ENCODE measurements at regions not wholly inside any gene's neighbourhood (a gene's known extent, or its start where the extent isn't known, plus 50 kb on each side); places are given as distances from the start of the nearest gene placed in this dataset.
"Not testable (repeated sequence)": the region's sequence is repeated elsewhere in the genome, so short reads cannot be mapped to it uniquely, and the experiment has no call there.

DNA sequence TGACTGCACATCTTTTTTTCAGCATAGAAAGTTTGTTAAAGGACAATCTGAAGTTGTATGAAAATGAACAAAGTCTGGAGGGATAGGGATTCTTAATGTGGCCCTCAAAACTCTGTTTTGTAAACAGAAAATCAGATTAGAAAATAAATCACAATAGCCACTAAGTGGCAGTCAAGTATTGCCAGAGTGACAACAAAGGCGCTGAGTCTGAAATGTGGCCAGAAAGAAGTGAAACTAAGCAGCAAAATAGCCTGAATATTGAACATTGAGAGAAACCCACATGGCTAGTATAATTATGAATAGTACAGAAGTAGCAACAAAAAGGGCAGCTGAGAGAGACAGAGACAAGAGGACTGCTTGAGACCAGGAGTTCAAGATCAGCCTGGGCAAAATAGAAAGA is 81.1 kb upstream of the CT45A1 start:
- peak; percentile 99 for FAIRE-seq

DNA sequence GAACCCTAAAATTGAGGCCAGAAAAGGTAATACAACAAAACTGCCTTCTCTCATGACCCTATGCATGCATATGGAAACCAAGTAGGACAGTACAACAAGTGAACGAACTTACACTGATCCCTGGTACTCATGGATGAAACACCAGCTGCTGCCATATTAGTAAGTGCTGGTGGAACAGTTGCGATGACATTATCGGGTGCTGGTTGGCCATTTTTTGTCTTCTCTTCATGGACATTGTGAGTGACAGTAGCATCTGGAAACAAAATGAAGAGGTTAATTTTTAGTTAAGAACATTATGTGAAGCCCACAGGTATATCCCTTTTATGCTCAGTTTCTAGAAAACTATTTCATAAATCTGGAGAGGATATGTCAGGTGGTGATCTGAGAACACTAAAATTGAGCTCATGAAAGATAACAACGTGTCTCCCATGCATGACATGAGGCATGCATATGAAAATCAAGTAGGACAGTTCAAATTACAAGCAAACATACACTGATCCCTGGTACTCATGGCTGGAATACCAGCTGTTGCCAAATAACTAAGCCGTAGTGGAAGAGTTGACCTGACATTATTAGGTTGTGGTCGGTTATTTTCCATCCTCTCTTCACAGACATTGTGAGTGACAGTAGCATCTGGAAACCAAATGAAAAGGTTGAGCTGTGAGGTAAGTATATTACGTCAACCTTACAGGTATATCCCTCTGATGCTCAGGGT is 74.2 kb upstream of the CT45A1 start:
- FAIRE-seq = no peak

DNA sequence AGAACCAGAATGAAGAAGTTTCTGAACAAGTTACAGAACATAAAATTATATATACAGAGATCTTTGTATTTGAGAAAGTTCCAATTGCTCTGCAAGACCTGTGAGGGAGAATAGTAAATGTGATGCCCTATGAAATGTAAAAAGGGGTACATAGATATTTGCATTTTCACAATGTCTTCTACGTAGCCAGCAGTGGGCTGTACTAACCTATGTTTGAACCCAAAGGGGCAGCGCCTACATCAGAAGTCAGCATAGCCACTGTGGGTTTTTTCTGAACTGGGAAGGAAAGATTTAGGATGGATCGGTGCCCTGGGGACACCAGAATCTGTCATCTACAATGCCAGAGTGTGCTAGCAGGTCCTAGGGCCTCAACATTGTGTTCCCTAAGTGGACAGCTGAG is 69.5 kb upstream of the CT45A1 start:
- no peak for FAIRE-seq

DNA sequence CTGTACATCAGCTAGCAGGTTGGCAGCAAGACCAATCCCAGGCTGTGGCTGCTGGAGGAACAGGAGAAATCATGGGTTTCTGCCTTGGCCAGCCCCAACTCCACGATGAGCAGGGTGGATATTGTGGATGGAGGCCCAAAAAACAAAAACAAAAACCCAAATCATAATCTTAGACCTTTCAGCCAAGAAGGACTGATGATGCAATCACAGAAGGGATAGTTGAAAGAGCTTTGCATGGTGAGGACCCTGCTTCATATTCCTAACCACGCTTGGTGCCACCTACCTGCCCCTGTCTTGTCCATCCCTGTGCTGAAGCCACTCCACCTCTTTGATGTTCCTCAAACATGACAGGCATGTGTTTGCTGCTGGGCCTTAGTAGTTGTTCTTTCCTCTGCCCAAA is 68.8 kb upstream of the CT45A1 start:
- no peak for FAIRE-seq

DNA sequence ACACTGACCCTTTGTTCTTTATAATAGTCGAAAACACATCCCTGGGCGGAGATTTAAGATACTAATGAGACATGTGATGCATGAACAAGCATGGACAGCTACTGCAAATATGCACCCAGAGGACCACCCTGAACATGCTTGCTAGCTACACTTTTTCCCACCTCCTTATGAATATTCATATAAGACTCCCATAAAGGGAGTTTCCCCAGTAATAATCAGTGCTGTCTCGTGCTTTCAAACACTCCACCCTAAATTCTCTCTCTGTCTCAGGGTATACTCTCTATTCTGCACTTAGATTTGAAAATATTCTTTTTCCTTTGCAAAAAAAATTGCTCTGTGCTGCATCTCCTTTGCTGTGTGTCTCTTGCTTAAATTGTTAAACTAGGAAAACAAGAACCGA is 64.4 kb upstream of the CT45A1 start:
- no peak for FAIRE-seq

DNA sequence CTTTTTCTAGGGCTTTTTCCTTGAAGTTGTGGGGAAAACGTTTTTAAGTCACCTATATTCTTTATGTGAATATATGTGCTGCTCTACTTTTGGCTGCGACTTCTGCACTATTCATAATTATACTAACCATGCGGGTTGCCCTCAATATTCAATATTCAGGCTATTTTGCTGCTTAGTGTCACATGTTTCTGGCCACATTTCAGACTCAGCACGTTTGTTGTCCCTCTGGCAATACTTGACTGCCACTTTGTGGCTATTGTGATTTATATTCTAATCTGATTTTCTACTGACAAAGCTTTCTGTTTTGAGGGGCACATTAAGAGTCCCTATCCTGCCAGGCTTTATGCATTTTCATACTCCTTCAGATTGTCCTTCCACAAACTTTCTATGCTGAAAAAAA is 63.9 kb upstream of the CT45A1 start:
- no peak for FAIRE-seq

DNA sequence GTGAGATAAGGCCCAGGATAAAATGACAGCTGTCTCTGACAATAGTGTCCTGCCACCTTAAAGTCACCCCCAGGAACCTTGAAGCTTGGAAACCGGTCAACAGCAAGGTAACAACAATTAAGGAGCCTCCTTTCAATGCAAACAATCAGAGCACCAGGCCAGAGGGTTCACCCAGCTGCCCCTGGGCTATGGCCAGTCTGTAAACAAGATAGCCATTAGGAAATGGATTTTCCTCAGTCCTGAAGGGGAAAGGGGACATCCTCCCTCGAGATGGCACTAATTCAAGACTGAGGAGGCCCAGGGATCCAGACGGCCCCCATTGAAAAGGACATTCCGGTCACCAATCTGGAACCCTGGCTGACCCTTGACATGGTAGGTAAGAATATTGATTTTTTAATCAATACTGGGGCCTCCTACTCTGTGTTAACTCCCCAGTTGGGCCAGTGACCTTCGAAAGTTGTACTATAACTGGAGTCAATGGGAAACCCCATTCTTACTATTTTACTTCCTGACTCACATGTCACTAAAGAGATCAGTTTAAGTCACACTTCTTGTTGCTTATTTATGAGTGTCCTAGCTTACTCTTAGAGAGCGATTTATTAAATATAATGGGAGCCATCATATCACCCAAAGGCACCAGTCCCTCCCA is 61.7 kb upstream of the CT45A1 start:
- peak; percentile 36 for FAIRE-seq

DNA sequence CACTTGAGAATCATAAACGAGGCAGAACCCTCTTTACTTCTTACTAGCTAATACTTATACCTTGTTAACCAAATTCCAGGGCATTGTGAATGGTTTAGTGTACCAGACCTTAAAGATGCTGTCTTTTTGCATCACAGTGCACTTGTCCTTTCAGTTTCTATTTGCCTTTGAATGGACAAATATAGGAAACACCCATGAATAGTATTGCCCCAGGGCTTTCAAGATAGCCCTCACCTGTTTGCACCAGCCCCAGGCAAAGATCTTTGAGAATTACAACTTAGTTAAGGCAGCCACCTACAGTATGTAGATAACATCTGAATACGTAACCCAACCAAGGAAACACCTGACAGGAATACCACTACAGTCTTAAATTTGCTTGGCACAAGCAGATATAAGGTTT is 60.8 kb upstream of the CT45A1 start:
- no peak for FAIRE-seq

DNA sequence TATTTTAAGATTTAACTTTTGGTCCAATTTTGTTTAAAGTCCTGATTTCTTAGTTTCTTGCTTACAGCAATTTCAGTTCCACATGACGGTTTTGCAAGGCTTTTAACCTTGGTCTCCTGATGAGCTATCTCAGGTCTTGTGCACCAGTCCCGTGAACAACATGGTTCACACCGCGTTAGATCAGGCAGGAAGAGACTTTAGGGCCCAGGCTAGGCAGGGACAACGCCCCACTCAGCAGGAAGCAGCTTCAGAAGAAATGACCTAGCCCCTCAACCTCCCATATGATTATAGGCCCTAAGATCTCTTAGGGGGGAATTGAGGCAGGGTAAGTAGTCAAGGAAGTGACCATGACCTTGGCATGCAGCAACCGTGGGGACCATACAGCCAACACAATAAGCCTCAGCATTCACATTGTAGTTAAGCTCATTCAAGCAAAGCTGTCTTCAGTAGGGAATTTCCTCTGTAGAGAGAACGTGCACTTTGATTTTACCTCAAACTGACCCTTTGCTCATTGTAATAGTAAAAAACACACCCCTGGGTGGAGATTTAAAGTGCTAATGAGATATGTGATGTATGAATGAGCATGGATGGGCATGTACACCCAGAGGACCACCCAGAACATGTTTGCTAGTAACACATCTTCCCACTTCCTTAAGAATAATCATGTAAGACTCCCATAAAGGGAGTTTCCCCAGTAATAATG is 55.3 kb upstream of the CT45A1 start:
- FAIRE-seq = not testable (repeated sequence)
